Neuronal stem cell (in vitro differentiated cells): ENCODE measurements at regions not wholly inside any gene's neighbourhood (a gene's known extent, or its start where the extent isn't known, plus 50 kb on each side); places are given as distances from the start of the nearest gene placed in this dataset.

Experiments
- DNase-seq: peaks from one replicate; pipeline ENCODE4 v3.0.0-alpha.2; 2013; ENCODE audit warnings: low spot score
- H2AFZ ChIP-seq: one replicate; pipeline ENCODE4 v1.6.1; 2013; ENCODE audit warnings: mild to moderate bottlenecking, low read length, inconsistent platforms
- H2AK5ac ChIP-seq: 2 replicates; pipeline ENCODE4 v1.6.1; 2013; ENCODE audit warnings: low read depth, mild to moderate bottlenecking, inconsistent platforms, low read length, moderate library complexity, mixed read lengths
- H2BK120ac ChIP-seq: 2 replicates; pipeline ENCODE4 v1.6.1; 2013; ENCODE audit warnings: low read depth, mild to moderate bottlenecking, inconsistent platforms, low read length, moderate library complexity, mixed read lengths
- H2BK12ac ChIP-seq: one replicate; pipeline ENCODE4 v1.6.1; 2013; ENCODE audit warnings: low read length, inconsistent platforms
- H2BK15ac ChIP-seq: 2 replicates; pipeline ENCODE4 v1.6.1; 2013; ENCODE audit warnings: mild to moderate bottlenecking, low read length, inconsistent platforms, mixed read lengths
- H2BK5ac ChIP-seq: one replicate; pipeline ENCODE4 v1.6.1; 2013; ENCODE audit warnings: inconsistent platforms, mild to moderate bottlenecking, low read length, moderate library complexity
- H3K14ac ChIP-seq: one replicate; pipeline ENCODE4 v1.6.1; 2013; ENCODE audit warnings: low read length, inconsistent platforms
- H3K18ac ChIP-seq: 2 replicates; pipeline ENCODE4 v1.6.1; 2013; ENCODE audit warnings: low read length, inconsistent platforms
- H3K23ac ChIP-seq: 2 replicates; pipeline ENCODE4 v1.6.1; 2013; ENCODE audit warnings: low read depth, mild to moderate bottlenecking, mixed read lengths, low read length, inconsistent platforms; ENCODE audit not compliant: poor library complexity
- H3K27ac ChIP-seq: replicated peaks from 3 replicates; pipeline ENCODE4 v1.5.1; 2013; ENCODE audit warnings: low read length, inconsistent platforms
- H3K27me3 ChIP-seq, 3 experiments: 2 replicates each; pipeline ENCODE4 v1.6.1; 2013; ENCODE audit warnings: low read length in 3 of 3, mild to moderate bottlenecking in 2 of 3, inconsistent platforms in 1 of 3, low read depth in 1 of 3, mixed read lengths in 1 of 3, moderate library complexity in 1 of 3; ENCODE audit not compliant: control insufficient read depth in 3 of 3, insufficient read depth in 3 of 3
- H3K36me3 ChIP-seq, 2 donors: replicated peaks in 1 of 2; 2 replicates each; pipeline ENCODE4 v1.6.1; 2013; ENCODE audit warnings: low read length in 2 of 2; ENCODE audit not compliant: control insufficient read depth in 2 of 2, insufficient read depth in 2 of 2
- H3K4ac ChIP-seq: 2 replicates; pipeline ENCODE4 v1.6.1; 2013; ENCODE audit warnings: inconsistent platforms, mild to moderate bottlenecking, low read length, moderate library complexity
- H3K4me1 ChIP-seq, 2 donors: 1 replicate in 1 of 2; 2 replicates in 1 of 2; pipeline ENCODE4 v1.6.1; 2013; ENCODE audit warnings: low read length in 2 of 2, low read depth in 1 of 2; ENCODE audit not compliant: control insufficient read depth in 2 of 2, insufficient read depth in 1 of 2
- H3K4me2 ChIP-seq: one replicate; pipeline ENCODE4 v1.6.1; 2013; ENCODE audit warnings: mild to moderate bottlenecking, low read length, inconsistent platforms; ENCODE audit not compliant: insufficient read depth, poor library complexity, severe bottlenecking
- H3K4me3 ChIP-seq, 2 donors: 2 replicates each; pipeline ENCODE4 v1.5.1; 2013; ENCODE audit warnings: low read length in 2 of 2, mild to moderate bottlenecking in 2 of 2, inconsistent platforms in 1 of 2, moderate library complexity in 1 of 2
- H3K79me1 ChIP-seq: one replicate; pipeline ENCODE4 v1.6.1; 2013; ENCODE audit warnings: low read depth, mild to moderate bottlenecking, inconsistent platforms, low read length, moderate library complexity
- H3K9ac ChIP-seq: one replicate; pipeline ENCODE4 v1.6.1; 2013; ENCODE audit warnings: mild to moderate bottlenecking, low read depth, low read length, inconsistent platforms; ENCODE audit not compliant: poor library complexity
- H3K9me3 ChIP-seq, 2 donors: replicated peaks in 1 of 2; 2 replicates each; pipeline versions ENCODE3 to v1.6.1; 2013; ENCODE audit warnings: low read length in 2 of 2, mild to moderate bottlenecking in 2 of 2, inconsistent platforms in 1 of 2, low read depth in 1 of 2, mixed read lengths in 1 of 2, moderate library complexity in 1 of 2; ENCODE audit not compliant: control insufficient read depth in 2 of 2, insufficient read depth in 1 of 2
- H4K8ac ChIP-seq: one replicate; pipeline ENCODE4 v1.6.1; 2013; ENCODE audit warnings: low read depth, mild to moderate bottlenecking, inconsistent platforms, low read length, moderate library complexity
- H4K91ac ChIP-seq: one replicate; pipeline ENCODE4 v1.6.1; 2013; ENCODE audit warnings: low read length, low read depth, mild to moderate bottlenecking, inconsistent platforms; ENCODE audit not compliant: poor library complexity
- WGBS, 2 donors: extraction: QIAGEN DNeasy Blood & Tissue Kit; methylation state at CpG; one replicate each; pipeline ENCODE4 v1.1.7; 2013; ENCODE audit warnings: missing lambda C conversion rate in 2 of 2, mixed read lengths in 1 of 2; ENCODE audit not compliant: insufficient read length in 2 of 2, insufficient replicate concordance in 1 of 2; ENCODE audit errors: extremely low coverage in 2 of 2; 5-methylcytosine and 5-hydroxymethylcytosine counted together

DNA sequence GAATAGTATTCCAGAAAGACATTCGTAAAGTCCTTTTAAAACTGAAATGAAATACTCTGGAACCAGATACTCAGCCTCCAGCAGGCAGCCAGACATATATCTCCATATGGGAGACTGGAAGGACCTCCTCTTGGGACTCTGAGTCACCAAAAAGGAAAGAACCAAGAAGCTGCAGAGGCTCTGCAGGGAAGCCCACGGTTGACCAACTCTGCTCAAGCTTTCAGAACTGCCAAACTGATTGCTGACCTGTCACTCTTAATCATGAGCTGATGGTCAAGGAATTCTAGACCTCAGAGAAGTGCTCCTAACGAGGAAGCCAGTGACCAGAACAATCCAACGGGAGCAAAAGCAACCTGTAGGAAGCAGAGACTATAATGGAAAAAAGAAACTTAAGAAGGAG lies 434.7 kb downstream of the EIPR1 start:
- Histone ChIP-seq H3K9me3 (peaks cover 0 to 7% of the 10 kb centered on the region in 2 donors), H3K27ac (no peak overlapping the region), H3K23ac (no peak overlapping the region), H4K91ac (no peak overlapping the region), H3K4me1 (no peaks in the 10 kb centered on the region), H2BK5ac (no peak overlapping the region), H3K36me3 (no peaks in the 10 kb centered on the region), H2AFZ (no peak overlapping the region), H4K8ac (no peak overlapping the region), H3K18ac (no peak overlapping the region), H3K79me1 (no peaks in the 10 kb centered on the region), H3K4me3 (no peak overlapping the region), H2BK15ac (no peak overlapping the region), H2BK120ac (no peak overlapping the region), H3K4me2 (no peak overlapping the region), H2BK12ac (no peak overlapping the region), H3K9ac (no peak overlapping the region), H3K14ac (no peak overlapping the region), H2AK5ac (no peak overlapping the region), H3K27me3 (no peaks in the 10 kb centered on the region), H3K4ac (no peak overlapping the region)
- no CpG with 5 or more reads among the region's 4 CpGs for WGBS, 2 donors
- DNase-seq: no peak

DNA sequence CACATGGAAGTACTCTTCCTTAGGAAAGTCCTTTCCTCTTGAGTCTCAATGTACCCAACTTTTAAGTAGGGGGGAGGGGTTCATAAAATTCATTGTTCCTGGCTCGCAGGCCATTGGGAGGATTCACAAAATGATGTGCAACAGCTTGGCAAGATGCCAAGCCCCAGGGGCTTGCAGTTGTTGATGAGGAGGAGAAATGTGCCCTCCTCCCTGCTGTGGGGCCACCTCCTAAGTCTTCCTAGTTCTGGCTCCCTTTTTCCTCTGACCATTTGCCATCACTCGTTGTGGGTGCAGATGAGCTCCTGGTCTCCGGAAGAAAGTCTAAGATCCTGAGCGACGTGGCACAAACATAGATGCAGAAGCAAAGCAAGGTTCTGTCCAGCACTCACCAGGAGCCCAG lies 435.4 kb downstream of the EIPR1 start:
- no CpG with 5 or more reads among the region's 5 CpGs for WGBS, 2 donors
- Histone ChIP-seq H3K4ac (no peak overlapping the region), H3K36me3 (no peaks in the 10 kb centered on the region), H3K4me2 (no peak overlapping the region), H2BK15ac (no peak overlapping the region), H3K9ac (no peak overlapping the region), H3K23ac (no peak overlapping the region), H3K14ac (no peak overlapping the region), H3K9me3 (peaks cover 0 to 7% of the 10 kb centered on the region in 2 donors), H3K4me3 (no peak overlapping the region), H4K8ac (no peak overlapping the region), H2BK120ac (no peak overlapping the region), H2AFZ (no peak overlapping the region), H3K27me3 (no peaks in the 10 kb centered on the region), H3K79me1 (no peaks in the 10 kb centered on the region), H2BK5ac (no peak overlapping the region), H3K4me1 (no peaks in the 10 kb centered on the region), H3K18ac (no peak overlapping the region), H4K91ac (no peak overlapping the region), H3K27ac (no peak overlapping the region), H2BK12ac (no peak overlapping the region), H2AK5ac (no peak overlapping the region)
- DNase-seq: no peak

DNA sequence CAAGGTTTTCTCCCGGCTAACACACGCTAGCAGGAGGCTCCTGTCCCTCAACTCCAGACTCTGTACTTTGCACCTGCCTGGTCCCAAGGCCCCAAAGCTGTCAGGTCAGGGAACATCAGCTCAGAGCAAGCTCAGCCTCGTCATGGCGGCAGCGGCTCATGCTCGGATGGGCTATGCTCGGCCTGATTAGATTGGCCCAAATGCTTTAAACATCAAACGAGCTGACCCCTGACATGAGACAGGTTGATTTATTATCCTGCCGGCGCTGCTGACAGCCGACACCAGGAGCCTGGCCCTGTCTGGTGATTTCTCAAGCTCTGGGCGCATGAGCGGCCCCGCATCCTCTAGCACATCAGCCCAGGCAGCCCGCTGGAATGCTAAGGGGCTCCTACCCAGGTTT lies 436.4 kb downstream of the EIPR1 start:
- no peak overlapping the region for H2BK5ac ChIP-seq
- H2BK15ac ChIP-seq: no peak overlapping the region
- H3K9ac ChIP-seq: no peak overlapping the region
- no peak overlapping the region for H2BK120ac ChIP-seq
- H3K27ac ChIP-seq: no peak overlapping the region
- no peak overlapping the region for H3K14ac ChIP-seq
- H3K27me3 ChIP-seq: no peaks in the 10 kb centered on the region
- no peak overlapping the region for H3K23ac ChIP-seq
- H3K4ac ChIP-seq: no peak overlapping the region
- DNase-seq: no peak
- no peak overlapping the region for H3K4me3 ChIP-seq
- H3K4me1 ChIP-seq: no peaks in the 10 kb centered on the region
- peak overlapping the region; percentile 5 for H3K18ac ChIP-seq
- H2AFZ ChIP-seq: no peak overlapping the region
- WGBS, 2 donors: no CpG with 5 or more reads among the region's 15 CpGs
- H4K8ac ChIP-seq: no peak overlapping the region
- H3K9me3 ChIP-seq: peaks cover 0 to 1% of the 10 kb centered on the region in 2 donors
- H3K79me1 ChIP-seq: no peaks in the 10 kb centered on the region
- H3K36me3 ChIP-seq: no peaks in the 10 kb centered on the region
- H2AK5ac ChIP-seq: peak overlapping the region; percentile 47
- H4K91ac ChIP-seq: no peak overlapping the region
- no peak overlapping the region for H2BK12ac ChIP-seq
- H3K4me2 ChIP-seq: no peak overlapping the region

DNA sequence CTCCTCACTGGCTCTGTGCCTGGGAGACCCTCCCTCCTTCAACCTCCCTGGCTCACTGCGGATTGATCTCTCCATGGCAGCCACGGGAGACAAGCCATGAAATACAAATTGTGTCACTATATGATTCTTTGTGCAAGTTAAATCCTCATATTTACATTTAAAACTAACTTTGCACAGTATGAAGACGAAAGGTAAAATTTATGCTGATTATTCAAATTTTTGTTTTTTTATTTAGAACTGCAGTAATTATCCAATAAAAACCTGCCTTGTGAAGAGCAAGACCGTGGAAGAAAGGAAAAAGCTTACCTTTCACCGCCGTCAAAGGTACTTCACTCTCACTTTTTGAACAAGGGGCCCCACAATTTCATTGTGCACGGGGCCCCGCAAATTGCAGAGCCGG lies 436.9 kb downstream of the EIPR1 start:
- H3K4me1 ChIP-seq: no peaks in the 10 kb centered on the region
- H2BK5ac ChIP-seq: no peak overlapping the region
- H3K9ac ChIP-seq: no peak overlapping the region
- no peak overlapping the region for H2BK15ac ChIP-seq
- no peaks in the 10 kb centered on the region for H3K79me1 ChIP-seq
- WGBS, 2 donors: no CpG with 5 or more reads among the region's 9 CpGs
- no peak overlapping the region for H3K23ac ChIP-seq
- H2BK12ac ChIP-seq: no peak overlapping the region
- H4K91ac ChIP-seq: no peak overlapping the region
- no peak for DNase-seq
- no peaks in the 10 kb centered on the region for H3K27me3 ChIP-seq
- H3K18ac ChIP-seq: peak overlapping the region; percentile 42
- H3K9me3 ChIP-seq: peaks cover 0 to 1% of the 10 kb centered on the region in 2 donors
- no peak overlapping the region for H3K14ac ChIP-seq
- H2BK120ac ChIP-seq: no peak overlapping the region
- no peak overlapping the region for H3K4me3 ChIP-seq
- no peaks in the 10 kb centered on the region for H3K36me3 ChIP-seq
- H2AK5ac ChIP-seq: no peak overlapping the region
- no peak overlapping the region for H3K4ac ChIP-seq
- H4K8ac ChIP-seq: no peak overlapping the region
- H2AFZ ChIP-seq: no peak overlapping the region
- no peak overlapping the region for H3K4me2 ChIP-seq
- no peak overlapping the region for H3K27ac ChIP-seq
